Keratinocyte (primary cell): ENCODE measurements at regions not wholly inside any gene's neighbourhood (a gene's known extent, or its start where the extent isn't known, plus 50 kb on each side); places are given as distances from the start of the nearest gene placed in this dataset.

Experiments used
- EZH2 ChIP-seq: IDR thresholded peaks from one replicate; pipeline ENCODE4 v1.6.1; 2012; ENCODE audit warnings: inconsistent platforms, mild to moderate bottlenecking, low read length, moderate library complexity
- TF ChIP-seq, protein P1 (sequence below), 3 experiments: IDR thresholded peaks in 1 of 3; conservative IDR thresholded peaks in 1 of 3; optimal IDR thresholded peaks in 1 of 3; 2 replicates in 2 of 3; 3 replicates in 1 of 3; pipeline versions ENCODE3 to v1.5.1; 2011; ENCODE audit warnings: low read length in 3 of 3, mild to moderate bottlenecking in 3 of 3, moderate library complexity in 2 of 3, control low read depth in 1 of 3, inconsistent platforms in 1 of 3; ENCODE audit not compliant: insufficient read depth in 2 of 3; ENCODE audit errors: extremely low read depth in 1 of 3

DNA sequence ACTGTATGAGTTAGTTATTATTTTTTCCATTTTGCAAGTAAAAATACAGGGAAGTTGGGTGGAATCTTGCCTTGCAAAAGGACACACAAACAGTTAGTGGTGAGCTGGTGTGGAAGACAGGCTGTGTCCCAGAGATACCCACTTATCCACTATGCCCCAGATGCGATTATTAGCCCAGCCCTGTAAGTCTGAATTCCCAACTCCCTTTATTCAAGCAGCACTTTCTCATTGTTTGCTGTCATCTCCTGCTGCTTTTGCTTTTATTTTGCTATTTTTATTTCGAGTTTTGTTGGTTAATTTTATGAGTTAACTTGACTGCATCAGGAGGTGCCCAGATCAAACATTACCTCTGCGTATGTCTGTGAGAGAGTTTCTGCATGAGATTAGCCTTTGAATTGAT, 239.4 kb downstream of the DOK5 start:
- TF ChIP-seq EZH2: no peak
- TF ChIP-seq, protein P1, sequence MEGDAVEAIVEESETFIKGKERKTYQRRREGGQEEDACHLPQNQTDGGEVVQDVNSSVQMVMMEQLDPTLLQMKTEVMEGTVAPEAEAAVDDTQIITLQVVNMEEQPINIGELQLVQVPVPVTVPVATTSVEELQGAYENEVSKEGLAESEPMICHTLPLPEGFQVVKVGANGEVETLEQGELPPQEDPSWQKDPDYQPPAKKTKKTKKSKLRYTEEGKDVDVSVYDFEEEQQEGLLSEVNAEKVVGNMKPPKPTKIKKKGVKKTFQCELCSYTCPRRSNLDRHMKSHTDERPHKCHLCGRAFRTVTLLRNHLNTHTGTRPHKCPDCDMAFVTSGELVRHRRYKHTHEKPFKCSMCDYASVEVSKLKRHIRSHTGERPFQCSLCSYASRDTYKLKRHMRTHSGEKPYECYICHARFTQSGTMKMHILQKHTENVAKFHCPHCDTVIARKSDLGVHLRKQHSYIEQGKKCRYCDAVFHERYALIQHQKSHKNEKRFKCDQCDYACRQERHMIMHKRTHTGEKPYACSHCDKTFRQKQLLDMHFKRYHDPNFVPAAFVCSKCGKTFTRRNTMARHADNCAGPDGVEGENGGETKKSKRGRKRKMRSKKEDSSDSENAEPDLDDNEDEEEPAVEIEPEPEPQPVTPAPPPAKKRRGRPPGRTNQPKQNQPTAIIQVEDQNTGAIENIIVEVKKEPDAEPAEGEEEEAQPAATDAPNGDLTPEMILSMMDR (optimal IDR thresholded peaks at IDR 0.05 in 1 of 3, IDR thresholded peaks at IDR 0.05 in 1 of 3, conservative IDR thresholded peaks at IDR 0.05 in 1 of 3; ENCODE audit: extremely low read depth in 1 of 3, insufficient read depth in 2 of 3, low read length in 3 of 3): no peak
